ENCODE measurements at regions not wholly inside any gene's neighbourhood (a gene's known extent, or its start where the extent isn't known, plus 50 kb on each side); places are given as distances from the start of the nearest gene placed in this dataset.
"Not testable (repeated sequence)": the region's sequence is repeated elsewhere in the genome, so short reads cannot be mapped to it uniquely, and the experiment has no call there.

DNA sequence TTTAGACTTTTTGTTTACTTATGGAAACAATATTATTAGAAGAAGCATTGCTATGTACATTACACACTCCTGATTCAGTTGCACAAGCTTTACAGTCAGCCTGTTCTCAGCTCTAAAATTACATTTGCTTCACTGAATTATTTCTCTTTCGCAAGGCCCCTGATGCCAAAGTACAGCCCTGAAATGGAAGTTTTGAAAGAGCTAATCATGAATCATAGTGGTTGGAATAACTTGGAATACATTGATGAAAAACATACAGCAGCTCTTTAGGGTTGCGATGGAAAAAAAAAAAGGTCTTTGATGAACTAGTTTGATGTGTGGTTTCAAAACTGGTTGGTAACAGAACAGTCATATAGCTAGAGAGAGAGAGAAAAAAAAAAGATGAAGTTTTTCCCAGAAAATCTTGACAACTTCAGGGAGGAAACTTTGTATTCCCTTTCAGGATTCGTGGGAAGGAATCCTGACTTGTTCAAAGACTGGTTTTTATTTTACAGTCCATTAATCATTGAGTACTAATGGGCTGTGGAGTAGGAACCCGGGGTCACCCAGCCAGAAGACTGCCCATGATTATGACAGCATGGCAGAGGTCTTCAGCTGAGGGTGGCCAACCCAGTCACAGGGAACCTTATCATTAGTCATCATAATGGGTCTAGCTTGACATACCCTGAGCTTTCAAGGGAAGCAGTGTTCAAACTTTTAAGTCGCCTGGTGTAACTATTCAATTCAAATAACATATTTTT is 460.1 kb downstream of the NAV3 start:
- in situ Hi-C loops (cut with MboI; ENCODE audit: low sequenced_read_pairs, unreplicated experiment), result no loop called here
- no peak for DNase-seq (ENCODE audit: low spot score)
- TF ChIP-seq CTCF (IDR thresholded peaks at IDR 0.05; ENCODE audit: borderline replicate concordance, control extremely low read depth, extremely low read depth, insufficient read depth, missing control alignments), result no peak

DNA sequence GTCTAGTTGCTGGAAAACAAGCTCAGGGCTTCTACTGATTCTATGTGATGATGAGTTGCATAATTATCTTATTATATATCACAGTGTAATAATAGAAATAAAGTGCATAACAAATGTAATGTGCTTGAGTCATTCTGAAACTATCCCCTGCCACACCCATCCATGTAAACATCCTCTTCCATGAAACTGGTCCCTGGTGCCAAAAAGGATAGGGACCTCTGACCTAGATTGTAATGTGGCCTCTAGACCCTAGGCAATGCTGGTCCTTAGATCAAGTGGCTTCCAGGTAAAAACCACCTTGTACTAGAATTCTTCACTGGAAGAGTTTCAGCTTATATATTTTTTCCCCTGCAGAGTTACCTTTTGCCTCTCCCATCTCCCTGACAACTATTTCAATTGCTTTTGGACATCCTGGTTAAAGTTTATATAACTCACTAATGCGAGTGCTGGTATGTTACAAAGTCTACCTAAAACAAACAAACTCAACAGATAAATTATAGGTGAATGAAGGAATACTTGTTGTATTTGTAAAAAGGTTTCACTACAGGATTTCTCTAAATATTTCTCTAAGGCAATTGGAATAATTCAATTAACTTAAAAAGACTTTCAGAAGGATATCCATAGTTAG is 462.5 kb downstream of the NAV3 start:
- no peak for DNase-seq (ENCODE audit: low spot score)
- no peak for TF ChIP-seq CTCF (IDR thresholded peaks at IDR 0.05; ENCODE audit: borderline replicate concordance, control extremely low read depth, extremely low read depth, insufficient read depth, missing control alignments)
- in situ Hi-C loops (cut with MboI; ENCODE audit: low sequenced_read_pairs, unreplicated experiment), result no loop called here

DNA sequence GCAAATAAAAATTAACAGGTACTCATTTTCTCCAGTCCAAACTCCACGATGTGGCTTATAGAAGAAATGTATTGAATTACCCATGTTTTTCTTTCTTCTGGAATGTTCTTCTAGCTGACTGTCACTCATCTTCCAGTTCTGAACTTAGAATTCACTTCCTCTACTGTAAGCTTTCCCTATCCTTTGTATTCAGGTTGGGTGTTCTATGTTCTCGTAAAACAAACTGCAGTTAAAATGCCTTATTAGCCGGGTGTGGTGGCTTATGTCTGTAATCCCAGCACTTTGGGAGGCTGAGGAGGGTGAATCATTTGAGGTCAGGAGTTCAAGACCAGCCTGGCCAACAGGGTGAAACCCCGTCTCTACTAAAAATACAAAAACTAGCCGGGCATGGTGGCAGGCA is 470.6 kb downstream of the NAV3 start:
- in situ Hi-C loops (cut with MboI; ENCODE audit: low sequenced_read_pairs, unreplicated experiment); DNase-seq (ENCODE audit: low spot score): not testable (repeated sequence)

GRCh38 chr12:78305808-78306207 is 475.1 kb downstream of the NAV3 start:
- DNase-seq (ENCODE audit: low spot score), result no peak
- no peak for TF ChIP-seq CTCF (IDR thresholded peaks at IDR 0.05; ENCODE audit: borderline replicate concordance, control extremely low read depth, extremely low read depth, insufficient read depth, missing control alignments)
- in situ Hi-C loops (cut with MboI; ENCODE audit: low sequenced_read_pairs, unreplicated experiment), result no loop called here

GRCh38 chr12:78306236-78306635 is 475.5 kb downstream of the NAV3 start:
- no peak for DNase-seq (ENCODE audit: low spot score)
- no peak for TF ChIP-seq CTCF (IDR thresholded peaks at IDR 0.05; ENCODE audit: borderline replicate concordance, control extremely low read depth, extremely low read depth, insufficient read depth, missing control alignments)
- in situ Hi-C loops (cut with MboI; ENCODE audit: low sequenced_read_pairs, unreplicated experiment), result no loop called here

- no peak for DNase-seq (ENCODE audit: low spot score)
- in situ Hi-C loops (cut with MboI; ENCODE audit: low sequenced_read_pairs, unreplicated experiment), result no loop called here
- TF ChIP-seq CTCF (IDR thresholded peaks at IDR 0.05; ENCODE audit: borderline replicate concordance, control extremely low read depth, extremely low read depth, insufficient read depth, missing control alignments), result no peak
Observed at GRCh38 chr12:78308701-78309100, 478.0 kb downstream of the NAV3 start.

DNA sequence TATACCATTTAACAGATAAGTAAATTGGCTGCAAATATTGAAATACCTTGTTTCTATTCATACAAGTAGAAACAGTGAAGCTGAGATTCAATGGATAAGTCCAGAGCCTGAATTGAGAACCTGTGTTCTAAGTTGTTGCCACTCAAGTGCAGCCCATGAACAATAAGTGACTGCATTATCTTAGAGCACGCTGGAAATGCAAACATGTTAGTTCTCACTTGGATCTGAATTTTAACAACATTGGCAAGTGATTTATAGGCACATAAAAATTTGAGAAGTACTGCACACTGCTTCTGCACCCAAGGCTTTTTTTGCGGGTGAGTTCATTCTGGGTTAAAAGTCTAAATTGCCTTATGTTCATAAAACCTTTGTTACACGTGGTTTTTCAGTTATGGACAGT is 484.3 kb downstream of the NAV3 start:
- in situ Hi-C loops (cut with MboI; ENCODE audit: low sequenced_read_pairs, unreplicated experiment), result no loop called here
- DNase-seq (ENCODE audit: low spot score), result no peak
- no peak for TF ChIP-seq CTCF (IDR thresholded peaks at IDR 0.05; ENCODE audit: borderline replicate concordance, control extremely low read depth, extremely low read depth, insufficient read depth, missing control alignments)
